ENCODE measurements at regions not wholly inside any gene's neighbourhood (a gene's known extent, or its start where the extent isn't known, plus 50 kb on each side); places are given as distances from the start of the nearest gene placed in this dataset.

DNA sequence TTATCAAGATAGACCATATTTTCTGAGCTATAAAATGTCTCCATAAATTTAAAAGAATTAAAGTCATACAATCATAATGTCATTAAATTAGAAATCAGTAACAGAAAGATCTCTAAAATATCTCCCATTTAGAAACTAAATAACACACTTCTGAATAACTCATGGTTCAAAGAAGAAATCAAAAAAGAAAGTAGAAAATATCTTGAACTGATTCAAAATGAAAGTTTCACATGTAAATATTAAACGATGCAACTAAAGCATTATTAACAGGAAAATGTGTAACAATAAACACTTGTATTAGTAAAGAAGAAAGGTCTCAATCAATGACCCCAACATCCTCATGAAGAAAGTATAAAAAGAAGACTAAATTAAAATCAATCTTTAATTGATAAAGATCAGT is 50.5 kb upstream of the PZP start:
- H4K91ac ChIP-seq (ENCODE audit: insufficient read depth, low read depth, low read length): no peak overlapping the region
- H3K9ac ChIP-seq (ENCODE audit: low read depth, low read length): no peak overlapping the region
- no peak overlapping the region for H2BK5ac ChIP-seq (ENCODE audit: low read depth, low read length, poor library complexity, severe bottlenecking)
- dilution Hi-C loops (cut with HindIII; ENCODE audit: low sequenced_read_pairs, unreplicated experiment): no loop called here
- no peaks in the 10 kb centered on the region for H3K9me1 ChIP-seq (ENCODE audit: insufficient read depth, low read length)
- H3K27me3 ChIP-seq (ENCODE audit: control insufficient read depth, insufficient read depth, low read length): no peaks in the 10 kb centered on the region
- H3K4ac ChIP-seq (ENCODE audit: low read depth, low read length): no peak overlapping the region
- in situ Hi-C loops (cut with MboI; ENCODE audit: low sequenced_read_pairs): no loop called here
- H2BK20ac ChIP-seq (ENCODE audit: low read depth, low read length): no peak overlapping the region
- no peak for DNase-seq
- no CpG with 5 or more reads among the region's 1 CpG for WGBS, 2 experiments (ENCODE audit: extremely low coverage in 2 of 2, insufficient read length in 1 of 2)
- H3K79me1 ChIP-seq (ENCODE audit: low read depth in 1 of 2, low read length in 2 of 2): no peaks in the 10 kb centered on the region
- H3K9me3 ChIP-seq (ENCODE audit: control insufficient read depth, insufficient read depth, low read length): no peaks in the 10 kb centered on the region
- no peak overlapping the region for H3K4me3 ChIP-seq (ENCODE audit: insufficient read depth, low read depth, low read length)
- no peak overlapping the region for H3K23ac ChIP-seq (ENCODE audit: low read depth, low read length)
- POLR2A ChIA-PET (ENCODE audit: unreplicated experiment): no interaction called here
- TF ChIP-seq RFX5 (IDR thresholded peaks at IDR 0.05; ENCODE audit: low read depth, low read length): no peak
- TF ChIP-seq, protein P1, sequence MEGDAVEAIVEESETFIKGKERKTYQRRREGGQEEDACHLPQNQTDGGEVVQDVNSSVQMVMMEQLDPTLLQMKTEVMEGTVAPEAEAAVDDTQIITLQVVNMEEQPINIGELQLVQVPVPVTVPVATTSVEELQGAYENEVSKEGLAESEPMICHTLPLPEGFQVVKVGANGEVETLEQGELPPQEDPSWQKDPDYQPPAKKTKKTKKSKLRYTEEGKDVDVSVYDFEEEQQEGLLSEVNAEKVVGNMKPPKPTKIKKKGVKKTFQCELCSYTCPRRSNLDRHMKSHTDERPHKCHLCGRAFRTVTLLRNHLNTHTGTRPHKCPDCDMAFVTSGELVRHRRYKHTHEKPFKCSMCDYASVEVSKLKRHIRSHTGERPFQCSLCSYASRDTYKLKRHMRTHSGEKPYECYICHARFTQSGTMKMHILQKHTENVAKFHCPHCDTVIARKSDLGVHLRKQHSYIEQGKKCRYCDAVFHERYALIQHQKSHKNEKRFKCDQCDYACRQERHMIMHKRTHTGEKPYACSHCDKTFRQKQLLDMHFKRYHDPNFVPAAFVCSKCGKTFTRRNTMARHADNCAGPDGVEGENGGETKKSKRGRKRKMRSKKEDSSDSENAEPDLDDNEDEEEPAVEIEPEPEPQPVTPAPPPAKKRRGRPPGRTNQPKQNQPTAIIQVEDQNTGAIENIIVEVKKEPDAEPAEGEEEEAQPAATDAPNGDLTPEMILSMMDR (conservative IDR thresholded peaks at IDR 0.05; ENCODE audit: low read depth, low read length): no peak
- TF ChIP-seq MAZ (IDR thresholded peaks at IDR 0.05; ENCODE audit: borderline replicate concordance, low read depth, low read length): no peak
- TF ChIP-seq, protein P2, sequence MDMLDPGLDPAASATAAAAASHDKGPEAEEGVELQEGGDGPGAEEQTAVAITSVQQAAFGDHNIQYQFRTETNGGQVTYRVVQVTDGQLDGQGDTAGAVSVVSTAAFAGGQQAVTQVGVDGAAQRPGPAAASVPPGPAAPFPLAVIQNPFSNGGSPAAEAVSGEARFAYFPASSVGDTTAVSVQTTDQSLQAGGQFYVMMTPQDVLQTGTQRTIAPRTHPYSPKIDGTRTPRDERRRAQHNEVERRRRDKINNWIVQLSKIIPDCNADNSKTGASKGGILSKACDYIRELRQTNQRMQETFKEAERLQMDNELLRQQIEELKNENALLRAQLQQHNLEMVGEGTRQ (IDR thresholded peaks at IDR 0.05; ENCODE audit: low read depth, low read length): no peak
- TF ChIP-seq RAD21 (IDR thresholded peaks at IDR 0.05; ENCODE audit: low read length): no peak
- TF ChIP-seq CHD1 (IDR thresholded peaks at IDR 0.05; ENCODE audit: low read depth, low read length): no peak
- TF ChIP-seq MXI1 (IDR thresholded peaks at IDR 0.05; ENCODE audit: borderline replicate concordance, low read depth, low read length): no peak
- TF ChIP-seq FOS (IDR thresholded peaks at IDR 0.05; ENCODE audit: low read depth, low read length): no peak
- TF ChIP-seq POLR2A (IDR thresholded peaks at IDR 0.05; ENCODE audit: low read depth, low read length): no peak
- TF ChIP-seq CEBPB (IDR thresholded peaks at IDR 0.05; ENCODE audit: low read depth, low read length): no peak
- no peak for TF ChIP-seq MAFK (IDR thresholded peaks at IDR 0.05; ENCODE audit: low read depth, low read length)
- TF ChIP-seq BHLHE40 (IDR thresholded peaks at IDR 0.05; ENCODE audit: low read depth, low read length): no peak
- no peak for TF ChIP-seq SMC3 (IDR thresholded peaks at IDR 0.05; ENCODE audit: low read depth, low read length)
- no peak for TF ChIP-seq NFE2L2 (IDR thresholded peaks at IDR 0.05; ENCODE audit: low read depth, low read length)
- no peak for TF ChIP-seq RCOR1 (IDR thresholded peaks at IDR 0.05; ENCODE audit: insufficient replicate concordance, low read length)
- TF ChIP-seq, protein P3, sequence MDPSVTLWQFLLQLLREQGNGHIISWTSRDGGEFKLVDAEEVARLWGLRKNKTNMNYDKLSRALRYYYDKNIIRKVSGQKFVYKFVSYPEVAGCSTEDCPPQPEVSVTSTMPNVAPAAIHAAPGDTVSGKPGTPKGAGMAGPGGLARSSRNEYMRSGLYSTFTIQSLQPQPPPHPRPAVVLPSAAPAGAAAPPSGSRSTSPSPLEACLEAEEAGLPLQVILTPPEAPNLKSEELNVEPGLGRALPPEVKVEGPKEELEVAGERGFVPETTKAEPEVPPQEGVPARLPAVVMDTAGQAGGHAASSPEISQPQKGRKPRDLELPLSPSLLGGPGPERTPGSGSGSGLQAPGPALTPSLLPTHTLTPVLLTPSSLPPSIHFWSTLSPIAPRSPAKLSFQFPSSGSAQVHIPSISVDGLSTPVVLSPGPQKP (IDR thresholded peaks at IDR 0.05; ENCODE audit: borderline replicate concordance, low read depth, low read length): no peak
- H2AK9ac ChIP-seq (replicated peaks; ENCODE audit: low read depth, low read length, poor library complexity): no peak overlapping the region
- no peaks in the 10 kb centered on the region for H3K36me3 ChIP-seq (ENCODE audit: control insufficient read depth, insufficient read depth, low read length)
- H2AK5ac ChIP-seq (ENCODE audit: low read depth, low read length): no peak overlapping the region
- H2BK15ac ChIP-seq (ENCODE audit: low read depth, low read length): no peak overlapping the region
- CTCF ChIA-PET: no interaction called here
- H4K20me1 ChIP-seq (ENCODE audit: insufficient read depth, low read length): no peaks in the 10 kb centered on the region
- no peak overlapping the region for H2BK120ac ChIP-seq (ENCODE audit: low read depth, low read length)
- no peak for ATAC-seq (ENCODE audit: low read depth)
- BruUV-seq (replicated peaks): no TSS peak
- H4K5ac ChIP-seq (ENCODE audit: low read depth, low read length): no peak overlapping the region
- H3K4me2 ChIP-seq (ENCODE audit: low read depth, low read length): no peak overlapping the region
- no peak overlapping the region for H3K18ac ChIP-seq (ENCODE audit: low read depth, low read length)
- no peak overlapping the region for H4K8ac ChIP-seq (ENCODE audit: low read depth in 2 of 2, low read length in 2 of 2)
- intact Hi-C loops (cut with micrococcal nuclease): no loop called here
- no peak overlapping the region for H3K27ac ChIP-seq (ENCODE audit: insufficient read depth, low read length)
- no peak overlapping the region for H3K56ac ChIP-seq (ENCODE audit: extremely low read depth, insufficient read depth, low read length)
- H2AFZ ChIP-seq (replicated peaks; ENCODE audit: low read length, poor library complexity): no peak overlapping the region
- no peaks in the 10 kb centered on the region for H3K4me1 ChIP-seq (ENCODE audit: control insufficient read depth, insufficient read depth, low read length)
- no peak overlapping the region for H3K14ac ChIP-seq (replicated peaks; ENCODE audit: low read depth, low read length)
